ENCODE measurements at regions not wholly inside any gene's neighbourhood (a gene's known extent, or its start where the extent isn't known, plus 50 kb on each side); places are given as distances from the start of the nearest gene placed in this dataset.

GRCh38 chr14:97457575-97458085, 660.4 kb downstream of the VRK1 start:
- TF ChIP-seq ZNF114 (tag by site-specific recombination; IDR thresholded peaks at IDR 0.05) (no peak), CTCF (tag by site-specific recombination; IDR thresholded peaks at IDR 0.05) (no peak), ZNF792 (tag by site-specific recombination; IDR thresholded peaks at IDR 0.05) (no peak)
